Mesothelial cell of epicardium (in vitro differentiated cells): ENCODE measurements at regions not wholly inside any gene's neighbourhood (a gene's known extent, or its start where the extent isn't known, plus 50 kb on each side); places are given as distances from the start of the nearest gene placed in this dataset.

Experiments used
- DNase-seq, 2 experiments: peaks; one replicate each; pipeline ENCODE4 v3.0.0; 2021; ENCODE audit warnings: low spot score in 2 of 2; ENCODE audit not compliant: unreplicated experiment in 2 of 2
- H3K27ac Mint-ChIP-seq: 2 replicates; pipeline ENCODE4 v1.8.0; 2021; ENCODE audit warnings: mixed read lengths
- H3K27me3 Mint-ChIP-seq: 2 replicates; pipeline ENCODE4 v1.8.0; 2021; ENCODE audit warnings: low read depth, mixed read lengths
- H3K36me3 Mint-ChIP-seq: 2 replicates; pipeline ENCODE4 v1.8.0; 2021; ENCODE audit warnings: mixed read lengths
- H3K4me1 Mint-ChIP-seq: 2 replicates; pipeline ENCODE4 v1.8.0; 2021; ENCODE audit warnings: mixed read lengths
- H3K4me3 Mint-ChIP-seq: 2 replicates; pipeline ENCODE4 v1.8.0; 2021; ENCODE audit warnings: mild to moderate bottlenecking, moderate library complexity, mixed read lengths
- H3K9me3 Mint-ChIP-seq: 2 replicates; pipeline ENCODE4 v1.8.0; 2021; ENCODE audit warnings: mixed read lengths
- TF ChIP-seq, protein P1 (sequence below): fragments of 200-600 bp; sonication (generic); IDR thresholded peaks from one replicate; pipeline ENCODE4 v1.5.0; 2021; ENCODE audit warnings: antibody characterized with exemption; ENCODE audit not compliant: unreplicated experiment

DNA sequence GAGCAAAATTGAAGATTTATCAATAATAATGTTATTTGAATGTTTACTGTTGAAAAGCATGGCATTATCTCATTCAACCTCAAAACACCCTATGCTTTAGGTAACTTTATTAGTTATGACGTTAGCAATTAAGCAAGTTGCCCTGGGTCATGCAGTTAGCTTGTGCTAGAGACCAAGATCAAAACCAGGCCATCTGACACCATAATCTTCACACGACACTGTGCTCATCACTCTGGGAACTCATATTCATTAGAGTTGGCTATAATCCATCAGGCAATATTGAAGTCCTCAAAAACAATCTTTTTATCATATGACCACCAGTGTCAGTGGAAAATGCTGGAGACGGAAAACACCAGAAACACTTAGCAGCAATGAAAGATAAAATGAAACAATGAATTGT lies 253.5 kb downstream of the PCDH20 start:
- no peaks in the 10 kb centered on the region for H3K27me3 Mint-ChIP-seq
- H3K27ac Mint-ChIP-seq, result no peak overlapping the region

GRCh38 chr13:61156753-61157152 lies 258.9 kb downstream of the PCDH20 start:
- no peaks in the 10 kb centered on the region for H3K4me1 Mint-ChIP-seq
- H3K9me3 Mint-ChIP-seq, result peaks cover 3% of the 10 kb centered on the region
- H3K36me3 Mint-ChIP-seq, result no peaks in the 10 kb centered on the region
- H3K4me3 Mint-ChIP-seq, result no peak overlapping the region
- H3K27ac Mint-ChIP-seq, result no peak overlapping the region
- DNase-seq, result no peak
- H3K27me3 Mint-ChIP-seq, result no peaks in the 10 kb centered on the region
- TF ChIP-seq, protein P1, sequence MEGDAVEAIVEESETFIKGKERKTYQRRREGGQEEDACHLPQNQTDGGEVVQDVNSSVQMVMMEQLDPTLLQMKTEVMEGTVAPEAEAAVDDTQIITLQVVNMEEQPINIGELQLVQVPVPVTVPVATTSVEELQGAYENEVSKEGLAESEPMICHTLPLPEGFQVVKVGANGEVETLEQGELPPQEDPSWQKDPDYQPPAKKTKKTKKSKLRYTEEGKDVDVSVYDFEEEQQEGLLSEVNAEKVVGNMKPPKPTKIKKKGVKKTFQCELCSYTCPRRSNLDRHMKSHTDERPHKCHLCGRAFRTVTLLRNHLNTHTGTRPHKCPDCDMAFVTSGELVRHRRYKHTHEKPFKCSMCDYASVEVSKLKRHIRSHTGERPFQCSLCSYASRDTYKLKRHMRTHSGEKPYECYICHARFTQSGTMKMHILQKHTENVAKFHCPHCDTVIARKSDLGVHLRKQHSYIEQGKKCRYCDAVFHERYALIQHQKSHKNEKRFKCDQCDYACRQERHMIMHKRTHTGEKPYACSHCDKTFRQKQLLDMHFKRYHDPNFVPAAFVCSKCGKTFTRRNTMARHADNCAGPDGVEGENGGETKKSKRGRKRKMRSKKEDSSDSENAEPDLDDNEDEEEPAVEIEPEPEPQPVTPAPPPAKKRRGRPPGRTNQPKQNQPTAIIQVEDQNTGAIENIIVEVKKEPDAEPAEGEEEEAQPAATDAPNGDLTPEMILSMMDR, result no peak

More for the DNA sequence above, 253.5 kb downstream of the PCDH20 start:
- Mint-ChIP-seq H3K9me3 (no peaks in the 10 kb centered on the region), H3K36me3 (no peaks in the 10 kb centered on the region), H3K4me3 (no peak overlapping the region), H3K4me1 (no peaks in the 10 kb centered on the region)
- DNase-seq, result no peak
- TF ChIP-seq, protein P1, result no peak

- Mint-ChIP-seq H3K27me3 (no peaks in the 10 kb centered on the region), H3K4me1 (peaks cover 10% of the 10 kb centered on the region), H3K27ac (no peak overlapping the region), H3K9me3 (peaks cover 3% of the 10 kb centered on the region), H3K36me3 (no peaks in the 10 kb centered on the region), H3K4me3 (no peak overlapping the region)
- TF ChIP-seq, protein P1, result no peak
- DNase-seq, result no peak
Observed at GRCh38 chr13:61151062-61151461, 264.6 kb downstream of the PCDH20 start.

GRCh38 chr13:61149331-61149730 lies 266.3 kb downstream of the PCDH20 start:
- H3K36me3 Mint-ChIP-seq, result no peaks in the 10 kb centered on the region
- no peak for DNase-seq
- TF ChIP-seq, protein P1, result no peak
- H3K27me3 Mint-ChIP-seq, result no peaks in the 10 kb centered on the region
- no peak overlapping the region for H3K27ac Mint-ChIP-seq
- no peak overlapping the region for H3K4me3 Mint-ChIP-seq
- peaks cover 3% of the 10 kb centered on the region for H3K9me3 Mint-ChIP-seq
- H3K4me1 Mint-ChIP-seq, result peaks cover 10% of the 10 kb centered on the region

GRCh38 chr13:61148691-61149315 lies 266.8 kb downstream of the PCDH20 start:
- no peak for DNase-seq

More at GRCh38 chr13:61148691-61149315, 266.8 kb downstream of the PCDH20 start:
- H3K27ac Mint-ChIP-seq, result peak overlapping the region; percentile 8
- peaks cover 10% of the 10 kb centered on the region for H3K4me1 Mint-ChIP-seq
- no peak overlapping the region for H3K4me3 Mint-ChIP-seq
- no peaks in the 10 kb centered on the region for H3K27me3 Mint-ChIP-seq
- H3K9me3 Mint-ChIP-seq, result peaks cover 3% of the 10 kb centered on the region
- no peaks in the 10 kb centered on the region for H3K36me3 Mint-ChIP-seq
- TF ChIP-seq, protein P1, result no peak
